Stimulated activated CD4-positive, alpha-beta T cell treated with anti-CD3 and anti-CD28 coated beads, Interleukin-12 subunit alpha, Interleukin-12 subunit beta, amount 100 ng/mL, for 48 hours (primary cell): ENCODE measurements at regions not wholly inside any gene's neighbourhood (a gene's known extent, or its start where the extent isn't known, plus 50 kb on each side); places are given as distances from the start of the nearest gene placed in this dataset.
"Not testable (repeated sequence)": the region's sequence is repeated elsewhere in the genome, so short reads cannot be mapped to it uniquely, and the experiment has no call there.

ENCODE experiments used
- DNase-seq, 3 donors: peaks; one replicate each; pipeline ENCODE4 v3.0.0-alpha.2; 2020; ENCODE audit warnings: low read depth in 2 of 3, low spot score in 1 of 3

DNA sequence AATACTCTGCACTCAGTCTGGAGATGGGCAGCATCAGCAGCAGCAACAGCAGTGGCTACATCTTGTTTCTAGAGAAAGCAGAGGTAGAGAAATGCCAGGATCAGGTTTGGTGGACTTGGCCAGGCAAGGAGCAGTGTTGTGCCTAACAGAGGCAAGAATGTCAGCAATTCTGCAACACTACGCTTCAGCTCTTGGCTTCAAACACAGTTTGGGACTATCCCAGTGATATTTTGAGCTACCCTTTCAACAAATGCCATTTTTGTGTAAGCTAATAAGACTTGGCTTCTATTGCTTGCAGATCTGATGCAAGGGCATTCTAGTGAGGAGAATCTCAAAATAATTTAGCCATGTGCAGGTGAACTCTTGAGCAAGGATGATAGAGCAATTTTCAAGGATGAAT is 271.3 kb downstream of the PCDH20 start:
- no peak for DNase-seq

DNA sequence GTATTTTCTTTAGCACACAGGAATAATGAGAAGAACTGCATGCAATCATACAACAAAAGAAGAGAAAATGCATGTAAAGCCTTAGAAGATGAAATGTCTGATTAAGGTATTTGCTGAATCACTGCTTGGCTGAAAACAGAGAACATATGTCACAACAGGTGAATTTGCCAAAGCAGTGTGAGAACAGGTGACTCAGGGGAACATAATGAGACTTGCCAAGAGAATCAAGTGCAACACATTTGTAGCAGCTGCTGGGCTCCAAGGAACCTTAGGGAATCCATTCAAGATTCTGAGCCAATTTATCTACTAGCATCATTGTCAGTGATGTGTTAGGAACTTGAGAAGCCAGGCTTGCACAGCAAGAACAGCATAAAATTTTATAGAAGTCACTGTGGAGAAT is 273.1 kb downstream of the PCDH20 start:
- no peak for DNase-seq

DNA sequence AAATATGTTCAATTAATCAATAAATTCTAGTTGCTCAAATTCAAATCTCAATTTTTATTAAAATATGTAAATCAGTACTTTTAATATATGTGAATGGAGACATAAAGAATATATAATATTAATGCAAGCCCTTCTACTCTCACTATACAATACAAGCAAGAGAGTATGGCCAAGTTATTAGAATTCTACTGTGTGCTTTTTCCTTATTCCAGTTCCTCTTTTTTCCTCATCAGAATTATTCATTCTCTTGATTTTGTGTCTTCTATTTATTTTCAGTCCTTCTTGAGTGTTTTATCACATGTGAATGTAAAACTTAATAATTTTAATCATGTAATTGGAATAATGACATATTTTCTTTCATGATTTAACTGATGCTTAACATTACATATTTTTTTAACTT is 276.8 kb downstream of the PCDH20 start:
- no peak for DNase-seq

DNA sequence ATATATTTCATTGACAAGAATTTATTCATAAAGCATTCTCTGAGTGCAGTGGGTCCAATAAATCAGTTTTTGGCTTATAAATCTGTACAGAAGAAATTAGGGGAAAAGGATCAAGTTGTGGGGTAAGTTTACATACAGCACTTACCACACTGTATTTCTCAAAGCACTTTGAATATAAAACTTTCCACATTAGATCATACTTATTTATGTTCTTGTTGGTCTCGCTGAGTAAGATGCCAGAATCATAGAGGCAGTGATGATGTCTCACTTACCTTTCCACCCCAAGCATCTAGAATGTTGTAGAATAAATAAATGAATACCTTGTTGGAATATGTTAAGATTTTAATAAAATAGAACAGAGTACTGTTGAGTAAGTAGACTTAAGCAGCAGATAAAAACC is 279.1 kb downstream of the PCDH20 start:
- no peak for DNase-seq

DNA sequence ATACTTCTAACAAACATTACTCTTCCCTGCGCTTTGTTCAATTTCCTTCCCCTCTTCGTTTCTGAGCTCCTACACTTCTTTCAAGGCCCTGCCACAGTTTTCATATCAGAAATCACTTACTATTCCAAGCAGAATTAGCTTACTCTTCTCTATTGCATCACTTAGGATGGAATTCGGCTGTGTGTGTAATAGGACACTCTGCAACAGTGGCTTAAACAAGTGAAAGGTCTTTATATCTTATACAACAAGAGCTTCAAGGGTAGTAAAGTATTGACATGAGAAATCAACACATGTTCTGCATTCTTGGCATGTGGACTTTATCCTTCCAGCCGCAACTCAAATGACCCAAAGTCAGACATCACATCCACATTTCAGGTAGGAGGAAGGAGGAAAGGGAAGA is 279.6 kb downstream of the PCDH20 start:
- DNase-seq = no peak

DNA sequence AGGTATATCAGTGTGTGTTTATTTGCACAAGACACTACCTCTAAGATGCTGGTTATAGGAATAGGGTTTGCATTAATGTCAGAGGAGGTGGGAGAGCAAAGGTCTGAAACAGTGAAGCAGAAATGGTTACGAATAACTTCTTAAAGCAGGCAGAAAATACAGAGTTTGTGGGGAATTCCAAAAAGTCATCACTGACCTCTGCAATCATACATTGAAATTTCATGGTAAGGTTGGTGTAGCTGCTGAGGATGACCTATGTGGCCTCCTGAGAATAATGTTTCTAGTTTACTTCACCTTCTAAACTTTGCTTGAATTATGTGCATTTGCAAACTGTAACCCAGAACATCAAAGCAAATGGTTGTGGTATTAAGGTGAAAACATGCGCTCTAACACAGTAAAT is 280.1 kb downstream of the PCDH20 start:
- DNase-seq = no peak

DNA sequence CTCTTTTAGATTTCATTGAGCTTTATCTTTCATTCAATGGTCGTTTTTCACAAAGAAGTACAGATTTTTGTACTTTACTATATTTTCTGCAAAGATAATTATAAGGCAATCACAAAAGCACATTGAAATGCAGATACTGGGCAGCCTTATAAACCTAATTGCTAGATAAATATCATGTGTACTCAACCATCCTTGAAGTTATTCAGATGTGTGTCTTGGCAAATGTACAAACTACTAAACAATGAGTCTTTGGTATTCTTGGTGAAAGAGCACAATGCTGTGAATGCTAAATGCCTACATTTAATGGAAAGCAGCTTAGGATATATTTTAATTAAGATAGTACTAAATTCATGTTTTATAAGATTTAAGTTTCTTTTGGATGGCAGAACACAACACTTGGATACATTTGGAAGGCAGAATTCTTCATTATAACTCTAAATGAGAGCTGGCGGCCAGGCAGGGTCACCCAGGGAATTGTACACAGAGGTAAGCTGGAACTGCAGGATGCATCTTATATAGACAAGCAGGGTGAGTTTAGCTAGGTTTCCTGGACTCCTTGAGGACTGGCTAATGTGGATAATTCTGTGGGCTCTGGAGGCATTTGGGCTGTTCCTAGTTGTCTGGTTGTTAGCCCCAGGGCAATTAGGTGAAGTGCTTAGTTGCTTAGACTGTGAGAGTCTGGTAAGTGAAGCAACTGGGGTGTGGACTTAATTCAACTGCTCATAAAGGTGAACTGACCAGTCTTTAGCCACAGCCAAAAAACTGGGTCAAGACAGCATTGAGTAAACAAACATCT is 286.6 kb downstream of the PCDH20 start:
- no peak for DNase-seq

DNA sequence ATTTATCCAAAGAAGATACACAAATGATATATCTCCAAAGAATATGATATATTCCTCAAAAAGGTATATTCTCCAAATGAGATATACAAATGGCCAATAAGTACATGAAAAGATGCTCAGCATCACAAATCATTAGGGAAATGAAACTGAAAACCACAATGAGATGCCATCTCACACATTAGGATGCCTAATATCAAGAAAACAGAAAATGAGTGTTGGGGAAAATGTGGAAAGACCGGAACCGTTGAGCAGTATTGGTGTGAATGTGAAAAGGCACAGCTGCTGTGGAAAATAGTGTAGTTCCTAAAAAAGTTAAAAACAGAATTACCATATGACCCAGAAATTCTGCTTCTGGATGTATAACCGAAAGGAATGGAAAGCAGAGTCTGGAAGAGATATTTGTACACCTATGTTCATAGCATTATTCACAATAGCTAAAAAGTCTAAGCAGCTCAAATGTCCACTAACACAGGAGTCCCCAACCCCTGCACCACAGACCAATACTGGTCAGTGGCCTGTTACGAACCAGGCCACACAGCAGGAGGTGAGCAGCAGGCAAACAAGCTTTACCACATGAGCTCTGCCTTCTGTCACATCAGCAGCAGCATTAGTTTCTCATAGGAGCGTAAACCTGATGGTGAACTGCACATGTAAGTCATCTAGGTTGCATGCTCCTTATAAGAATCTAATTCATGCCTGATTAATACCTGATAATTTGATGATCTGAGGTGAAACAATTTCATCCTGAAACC is 291.9 kb downstream of the PCDH20 start:
- no peak for DNase-seq

DNA sequence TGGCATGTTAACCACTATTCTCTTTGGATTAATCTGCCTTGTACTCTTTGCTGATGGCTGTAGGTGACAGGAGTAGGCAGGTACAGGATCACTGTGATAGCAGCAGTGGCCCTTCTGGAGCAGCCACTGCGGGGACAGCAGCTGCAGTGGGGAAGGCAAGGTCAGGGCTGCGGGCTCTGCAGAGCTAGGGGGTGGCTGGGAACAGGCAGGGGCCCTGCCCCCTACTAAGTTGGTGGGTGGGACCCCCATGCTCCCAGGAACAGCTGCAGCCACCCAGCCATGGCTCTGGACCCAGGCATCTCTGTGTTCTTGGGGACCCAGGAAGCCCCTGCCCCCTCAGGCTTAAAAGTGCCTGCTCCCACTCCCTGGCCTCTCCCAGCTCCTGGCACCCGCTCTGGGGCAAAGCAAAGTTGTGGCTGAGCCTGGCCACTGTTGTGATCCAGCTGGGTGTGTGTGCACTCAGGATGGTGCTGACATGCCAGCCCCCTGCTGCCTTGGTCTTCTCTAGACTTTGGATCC is 302.4 kb downstream of the PCDH20 start:
- no peak for DNase-seq

DNA sequence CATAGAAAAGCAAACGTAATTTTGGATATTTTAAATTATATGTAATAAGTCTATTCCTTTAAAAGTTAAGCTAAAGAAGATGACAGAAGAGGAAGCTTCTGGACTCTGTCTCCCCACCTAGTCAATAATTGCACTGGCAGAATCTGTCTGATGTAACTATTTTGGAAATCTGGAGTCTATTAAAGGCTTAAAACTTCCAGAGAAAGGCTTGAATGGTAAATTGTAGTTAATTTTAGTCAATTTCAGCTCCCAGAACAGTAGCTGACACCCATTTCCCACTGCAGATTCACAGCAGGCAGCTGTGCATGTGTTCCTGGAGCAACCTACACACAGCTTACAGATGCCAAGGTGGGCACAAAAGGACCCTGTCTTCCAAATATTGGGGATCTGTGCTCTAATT is 304.1 kb downstream of the PCDH20 start:
- DNase-seq = no peak

DNA sequence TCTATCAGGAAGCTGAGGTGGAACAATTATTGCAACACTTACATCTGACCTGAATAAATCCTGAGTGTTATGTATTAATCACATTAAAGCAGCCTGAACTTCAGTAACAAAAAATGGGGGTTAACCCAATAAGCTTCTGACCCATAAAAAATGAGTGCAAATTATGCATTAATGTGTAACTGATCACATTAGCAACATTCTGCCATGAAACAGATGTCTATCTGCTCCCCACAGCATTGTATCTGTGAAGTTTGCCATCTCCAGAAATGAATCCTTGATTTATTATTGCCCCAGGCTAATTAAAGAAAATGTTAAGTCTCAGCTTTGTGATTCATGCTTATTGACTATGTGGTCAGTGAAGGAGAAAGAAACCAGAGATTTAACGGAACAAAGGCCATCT is 304.9 kb downstream of the PCDH20 start:
- DNase-seq = no peak

DNA sequence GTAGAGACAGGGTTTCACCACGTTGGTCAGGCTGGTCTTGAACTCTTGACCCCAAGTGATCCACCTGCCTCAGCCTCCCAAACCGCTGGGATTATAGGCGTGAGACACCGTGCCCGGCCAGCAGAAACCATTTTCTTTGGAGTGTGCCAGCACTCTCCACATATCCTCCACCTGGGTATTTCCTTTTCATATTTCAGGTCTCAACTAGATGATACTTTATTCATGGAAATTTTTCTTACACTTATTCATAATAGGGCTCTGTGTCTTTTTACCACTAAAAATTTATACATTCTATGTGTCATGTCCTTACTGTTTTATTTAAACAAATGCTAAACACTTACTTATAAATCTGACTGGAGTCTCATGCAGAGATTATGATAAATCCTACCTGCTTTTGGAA is 305.9 kb downstream of the PCDH20 start:
- no peak for DNase-seq

DNA sequence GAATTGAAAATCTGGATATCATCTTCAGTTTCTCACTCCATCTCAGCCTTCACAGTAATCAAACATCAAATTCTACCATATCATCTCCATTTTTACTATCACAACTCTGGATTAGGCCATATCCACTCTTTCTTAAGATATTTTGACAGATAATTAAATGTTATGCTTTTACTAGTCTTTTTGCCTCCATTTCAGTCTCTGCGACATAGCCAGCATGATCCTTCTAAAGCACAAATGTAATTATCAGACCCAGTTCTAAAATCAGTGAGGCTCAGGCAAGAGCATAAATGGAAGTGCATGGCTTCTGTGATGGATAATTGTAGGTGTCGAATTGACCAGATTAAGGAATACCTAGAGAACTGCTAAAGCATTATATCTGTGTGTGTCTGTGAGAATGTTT is 307.7 kb downstream of the PCDH20 start:
- DNase-seq = no peak

DNA sequence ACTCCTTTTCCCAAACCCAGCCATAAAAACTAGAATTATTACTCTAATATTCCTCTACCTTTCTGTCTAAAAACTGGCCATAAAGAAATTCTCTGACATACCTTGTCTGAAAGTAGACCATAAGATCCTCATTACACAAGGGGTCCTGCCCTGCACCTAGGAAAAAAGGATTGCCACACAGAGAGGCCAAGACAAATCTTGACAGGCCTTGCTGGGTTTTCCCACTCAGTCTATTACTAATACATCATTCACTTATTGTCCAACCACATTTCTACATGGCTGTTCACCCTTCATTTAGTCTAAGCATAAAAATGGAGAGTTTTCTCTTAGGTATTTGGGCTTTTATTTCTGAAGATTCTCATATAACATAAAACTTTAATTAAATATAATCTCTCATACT is 319.8 kb downstream of the PCDH20 start:
- no peak for DNase-seq

DNA sequence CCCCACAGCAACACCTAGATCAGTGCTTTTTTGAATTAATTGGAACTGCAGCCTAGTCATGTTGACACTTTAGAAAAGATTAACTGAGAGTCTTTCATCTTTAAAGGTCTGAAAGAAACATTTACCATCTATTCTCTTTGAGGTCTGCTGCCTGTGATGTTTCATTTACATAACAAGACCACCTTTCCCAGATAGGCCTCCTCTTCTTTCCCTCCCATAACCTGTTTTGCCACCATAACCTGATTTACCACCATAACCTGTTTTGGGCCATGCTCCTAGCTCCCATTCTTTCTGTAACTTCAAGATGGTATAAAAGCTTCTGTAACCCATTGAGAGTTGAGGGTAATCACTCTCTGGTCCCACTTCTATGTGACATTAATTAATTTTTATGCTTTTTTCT is 320.8 kb downstream of the PCDH20 start:
- no peak for DNase-seq

DNA sequence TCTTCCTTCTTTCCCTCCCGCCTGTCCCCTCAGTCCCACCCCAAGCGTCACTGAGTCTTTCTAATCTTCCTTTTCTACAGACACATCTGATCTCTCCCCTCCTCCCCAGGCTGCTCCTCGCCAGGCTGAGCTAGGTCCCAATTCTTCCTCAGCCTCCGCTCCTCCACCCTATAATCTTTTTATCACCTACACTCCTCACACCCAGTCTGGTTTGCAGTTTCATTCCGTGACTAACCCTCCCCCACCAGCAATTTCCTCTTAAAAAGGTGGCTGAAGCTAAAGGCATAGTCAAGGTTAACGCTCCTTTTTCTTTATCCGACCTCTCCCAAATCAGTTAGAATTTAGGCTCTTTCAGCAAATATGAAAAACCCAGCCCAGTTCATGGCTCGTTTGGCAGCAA is 325.8 kb downstream of the PCDH20 start:
- not testable (repeated sequence) for DNase-seq

DNA sequence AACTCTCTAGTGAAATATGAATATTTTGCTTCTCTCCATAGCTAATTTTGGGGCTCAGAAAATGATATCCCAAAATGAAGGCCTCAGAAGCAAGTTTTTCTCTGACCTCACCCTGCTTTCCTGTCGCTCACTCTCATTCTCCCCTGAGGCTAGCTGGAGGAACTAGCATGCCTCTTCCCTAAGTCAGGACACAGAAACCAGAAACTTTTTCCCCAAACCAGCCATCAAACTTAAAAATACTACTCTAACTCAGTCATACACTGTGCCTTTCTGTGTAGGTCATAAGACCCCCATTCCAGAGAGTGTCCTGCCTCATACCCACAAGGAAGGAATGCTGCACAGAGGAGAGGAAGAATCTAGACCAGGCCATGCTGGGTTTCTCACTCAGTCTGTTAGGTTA is 329.6 kb downstream of the PCDH20 start:
- DNase-seq = no peak

DNA sequence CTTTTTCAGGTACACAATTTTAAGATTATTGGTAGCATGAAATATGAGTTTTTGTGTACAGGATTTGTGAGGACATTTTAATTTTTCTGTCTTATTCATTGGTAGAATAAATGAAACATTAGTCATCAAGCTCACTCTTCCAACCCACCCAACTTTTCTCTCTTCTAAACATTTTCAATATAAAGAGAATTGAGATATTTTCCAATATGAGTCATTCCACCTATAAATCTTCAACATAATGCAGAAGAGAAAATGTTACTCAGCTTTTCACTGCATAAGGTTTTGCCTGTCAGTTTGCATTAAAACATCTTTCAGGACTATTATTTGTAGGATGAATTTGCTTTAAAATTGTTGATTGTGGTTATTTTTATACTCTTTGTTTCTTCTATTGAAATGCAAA is 330.7 kb downstream of the PCDH20 start:
- no peak for DNase-seq

DNA sequence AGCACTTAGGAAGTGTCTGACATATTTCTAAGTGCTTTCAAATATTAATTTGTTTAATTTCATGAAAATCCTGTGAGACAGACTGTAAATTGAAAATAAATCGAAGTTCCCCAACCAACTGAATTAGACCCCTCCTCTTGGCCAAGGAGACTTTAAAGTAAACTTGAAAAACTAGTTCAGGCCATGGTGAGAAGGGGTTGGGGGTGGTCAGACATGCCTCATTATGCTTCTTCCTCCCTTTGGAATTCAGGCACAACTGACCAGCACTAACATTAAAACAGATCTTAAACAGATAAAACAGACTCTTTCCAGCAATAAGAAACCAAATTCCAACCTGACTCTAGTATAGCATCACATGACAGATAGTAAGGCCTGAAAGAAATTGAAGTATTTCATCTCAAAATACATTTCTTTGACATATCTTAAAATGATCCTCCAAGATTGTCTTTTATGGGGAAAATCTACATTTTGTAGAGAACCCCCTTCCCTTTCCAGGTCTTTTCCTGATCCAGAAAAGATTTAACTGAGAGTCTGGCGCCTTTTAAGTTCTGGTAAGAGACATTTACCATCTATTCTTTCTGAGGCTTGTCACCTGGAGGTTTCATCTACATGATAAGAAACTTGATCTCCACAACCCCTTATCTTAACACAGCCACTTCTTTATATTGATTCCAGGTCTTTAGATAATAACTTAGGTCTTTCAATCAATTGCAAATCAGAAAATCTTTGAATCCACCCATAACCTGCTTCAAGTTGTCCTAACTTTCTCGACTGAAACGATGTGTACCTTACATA is 336.5 kb downstream of the PCDH20 start:
- DNase-seq = no peak

DNA sequence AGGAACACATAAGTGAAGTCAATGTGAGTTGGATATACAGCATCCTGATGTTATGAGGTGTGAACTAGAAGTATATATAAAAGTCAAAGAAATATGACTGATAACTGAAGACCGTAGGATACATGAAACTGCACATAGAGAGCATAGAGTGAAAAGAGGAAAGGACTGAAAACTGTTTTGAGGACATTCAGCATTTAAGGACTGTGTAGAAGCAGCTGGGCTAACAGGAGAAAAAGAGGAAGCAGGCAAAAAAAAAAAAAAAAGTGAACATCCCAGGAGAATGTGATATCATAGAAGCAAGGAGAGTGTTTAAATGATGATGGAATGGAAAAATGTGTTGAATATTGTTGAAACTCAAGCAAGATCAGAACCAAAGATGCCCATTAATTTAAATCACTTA is 363.5 kb downstream of the PCDH20 start:
- DNase-seq = no peak

DNA sequence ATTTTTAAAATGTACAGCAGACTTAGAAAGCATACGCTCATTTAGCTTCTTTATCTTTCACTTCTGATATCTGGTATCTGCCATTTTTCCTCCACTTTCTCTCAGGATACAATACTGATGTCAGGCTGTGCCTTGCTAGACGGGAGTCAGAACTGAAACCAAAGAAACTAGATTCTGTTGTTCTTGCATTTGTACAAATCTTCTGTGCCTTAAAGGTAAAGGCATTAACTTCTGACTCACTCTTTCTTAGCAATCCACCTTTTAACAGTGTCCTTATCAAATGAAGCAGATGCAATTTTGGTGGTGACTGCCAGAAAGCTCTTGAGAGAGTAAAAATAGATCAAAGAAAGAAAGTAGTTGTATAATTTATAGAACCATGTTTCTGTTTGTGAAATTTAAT is 370.4 kb downstream of the PCDH20 start:
- DNase-seq = no peak

DNA sequence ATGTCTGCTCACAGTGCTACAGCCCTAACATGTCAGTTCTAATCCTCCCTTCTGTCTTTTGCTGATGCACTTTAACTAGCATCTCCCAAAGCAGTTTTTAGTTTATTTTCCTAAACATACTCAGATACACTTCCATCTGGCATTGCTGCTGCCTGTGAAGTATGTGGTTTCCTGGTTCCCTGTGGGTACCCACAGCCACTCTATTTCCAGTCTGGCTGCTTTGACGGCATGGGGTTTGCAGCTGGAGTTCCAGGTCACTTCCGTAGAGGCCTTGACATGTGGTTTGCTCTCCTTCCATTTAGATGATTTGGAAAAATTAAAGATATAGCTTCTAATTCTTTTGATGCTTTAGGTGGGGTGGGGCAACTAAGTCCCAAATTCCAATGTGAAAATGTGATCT is 375.5 kb downstream of the PCDH20 start:
- DNase-seq = no peak
